Endothelial cell of umbilical vein (primary cell): ENCODE measurements at regions not wholly inside any gene's neighbourhood (a gene's known extent, or its start where the extent isn't known, plus 50 kb on each side); places are given as distances from the start of the nearest gene placed in this dataset.

Source experiments
- BruUV-seq: library from RNA; stranded (reverse); fragments of 400-500 nt; replicated peaks from 2 replicates; lab custom pipeline; 2021; lab: Mats Ljungman, UMichigan
- CTCF ChIA-PET: fragments of 300-600, 350-600 bp; sonication (Branson Sonifier 250); formaldehyde crosslinking; loops from one replicate; lab custom pipeline; 2021; ENCODE audit warnings: antibody characterized with exemption, inconsistent platforms; lab: Charles Lee
- POLR2A ChIA-PET: fragments of 300-600, 350-600 bp; sonication (Branson Sonifier 250); formaldehyde crosslinking; loops from one replicate; lab custom pipeline; 2021; ENCODE audit warnings: antibody characterized with exemption, inconsistent platforms; lab: Charles Lee
- DNase-seq: peaks from one replicate; pipeline ENCODE4 v3.0.0-alpha.2; 2011; ENCODE audit warnings: low read depth, low spot score
- FAIRE-seq: peaks from 2 replicates; lab custom pipeline; 2011; peaks lifted over from hg19 to GRCh38; lab: Jason Lieb, UNC
- H2AFZ ChIP-seq: 2 replicates; pipeline ENCODE4 v1.6.0; 2012; ENCODE audit warnings: low read depth, low read length, control low read depth, inconsistent platforms
- H3K27ac ChIP-seq: 2 replicates; pipeline ENCODE4 v1.5.1; 2011; ENCODE audit warnings: low read depth, mild to moderate bottlenecking, control low read depth, low read length, moderate library complexity; ENCODE audit not compliant: insufficient read depth
- H3K27me3 ChIP-seq, 2 experiments: 2 replicates each; pipeline versions ENCODE4 v1.6.0 to v1.6.1; 2011; ENCODE audit warnings: low read length in 2 of 2, mixed read lengths in 1 of 2; ENCODE audit not compliant: control insufficient read depth in 2 of 2, insufficient read depth in 2 of 2
- H3K36me3 ChIP-seq, 2 experiments: 2 replicates in 1 of 2; 3 replicates in 1 of 2; pipeline ENCODE4 v1.5.1; 2011; ENCODE audit warnings: low read length in 2 of 2, mild to moderate bottlenecking in 1 of 2, moderate library complexity in 1 of 2; ENCODE audit not compliant: control insufficient read depth in 2 of 2, insufficient read depth in 2 of 2; ENCODE audit errors: extremely low read depth in 1 of 2
- H3K4me1 ChIP-seq: 3 replicates; pipeline ENCODE4 v1.5.1; 2011; ENCODE audit warnings: mild to moderate bottlenecking, low read length; ENCODE audit not compliant: control insufficient read depth, insufficient read depth; ENCODE audit errors: extremely low read depth
- H3K4me2 ChIP-seq: 2 replicates; pipeline ENCODE4 v1.6.1; 2011; ENCODE audit warnings: low read length, control low read depth, mixed read lengths; ENCODE audit not compliant: insufficient read depth
- H3K4me3 ChIP-seq, 3 experiments: fragments of 200-600 bp in 1 of 3; sonication (generic), shearing (Covaris generic) in 1 of 3; replicated peaks in 1 of 3; 2 replicates each; pipeline ENCODE4 v1.5.1; 2011 to 2016; ENCODE audit warnings: control low read depth in 3 of 3, low read length in 3 of 3, mild to moderate bottlenecking in 2 of 3, inconsistent platforms in 1 of 3, low read depth in 1 of 3, moderate library complexity in 1 of 3; ENCODE audit not compliant: insufficient read depth in 1 of 3
- H3K79me2 ChIP-seq: 2 replicates; pipeline ENCODE4 v1.6.0; 2012; ENCODE audit warnings: low read length, inconsistent platforms; ENCODE audit not compliant: control insufficient read depth, insufficient read depth
- H3K9ac ChIP-seq: replicated peaks from 2 replicates; pipeline ENCODE3; 2011; ENCODE audit warnings: low read length, control low read depth; ENCODE audit not compliant: insufficient read depth; ENCODE audit errors: extremely low read depth
- H3K9me1 ChIP-seq: replicated peaks from 3 replicates; pipeline ENCODE4 v1.6.0; 2011; ENCODE audit warnings: mild to moderate bottlenecking, low read length; ENCODE audit not compliant: control insufficient read depth, insufficient read depth; ENCODE audit errors: extremely low read depth
- H3K9me3 ChIP-seq: replicated peaks from 2 replicates; pipeline ENCODE4 v1.5.1; 2012; ENCODE audit warnings: low read length, inconsistent platforms; ENCODE audit not compliant: control insufficient read depth, insufficient read depth
- H4K20me1 ChIP-seq: replicated peaks from 2 replicates; pipeline ENCODE3; 2011; ENCODE audit warnings: mild to moderate bottlenecking, low read length; ENCODE audit not compliant: control insufficient read depth, insufficient read depth; ENCODE audit errors: extremely low read depth
- CTCF ChIP-seq, 2 donors: IDR thresholded peaks; 1 replicate in 1 of 2; 2 replicates in 1 of 2; pipeline ENCODE4 v1.5.1; 2011; ENCODE audit warnings: low read length in 2 of 2, mild to moderate bottlenecking in 2 of 2, moderate library complexity in 2 of 2, control low read depth in 1 of 2, inconsistent platforms in 1 of 2, low read depth in 1 of 2; ENCODE audit not compliant: insufficient read depth in 1 of 2; ENCODE audit errors: extremely low read depth in 1 of 2
- EZH2 ChIP-seq: IDR thresholded peaks from 2 replicates; pipeline ENCODE4 v1.6.1; 2012; ENCODE audit warnings: borderline replicate concordance, low read depth, mild to moderate bottlenecking, moderate library complexity, low read length, inconsistent platforms; ENCODE audit not compliant: severe bottlenecking
- FOS ChIP-seq: IDR thresholded peaks from 2 replicates; pipeline ENCODE4 v1.6.1; 2011; ENCODE audit warnings: mild to moderate bottlenecking, low read length, moderate library complexity, borderline replicate concordance; ENCODE audit not compliant: insufficient read depth
- GATA2 ChIP-seq: IDR thresholded peaks from 2 replicates; pipeline ENCODE4 v1.7.0; 2011; ENCODE audit warnings: low read depth, mild to moderate bottlenecking, moderate library complexity, mixed read lengths, low read length; ENCODE audit not compliant: insufficient read length, insufficient read depth
- JUN ChIP-seq: IDR thresholded peaks from 2 replicates; pipeline ENCODE4 v1.6.1; 2011; ENCODE audit warnings: borderline replicate concordance, low read depth; ENCODE audit not compliant: insufficient read length, insufficient read depth
- MYC ChIP-seq: IDR thresholded peaks from one replicate; pipeline ENCODE4 v1.6.1; 2011; ENCODE audit warnings: mild to moderate bottlenecking, low read depth, low read length
- POLR2A ChIP-seq: IDR thresholded peaks from 2 replicates; pipeline ENCODE4 v1.6.1; 2012; ENCODE audit warnings: low read depth, mild to moderate bottlenecking, control low read depth, low read length
- POLR2AphosphoS5 ChIP-seq: IDR thresholded peaks from 2 replicates; pipeline ENCODE4 v1.6.1; 2012; ENCODE audit warnings: low read depth, mild to moderate bottlenecking, control low read depth, low read length, moderate library complexity; ENCODE audit not compliant: insufficient read depth
- dilution Hi-C: fragments of 300-500 bp; cut with MboI; formaldehyde crosslinking; loops from one replicate; pipeline ENCODE4 v1.15.0; 2019; ENCODE audit warnings: low sequenced_read_pairs; ENCODE audit not compliant: extremely low pct_ligation_motif_present
- intact Hi-C: fragments of 100-400 bp; cut with micrococcal nuclease; formaldehyde crosslinking; loops from one replicate; pipeline ENCODE4 v1.10.0; 2022
- TF ChIP-seq, protein P1 (sequence below): IDR thresholded peaks from 2 replicates; pipeline ENCODE4 v1.6.1; 2011; ENCODE audit not compliant: insufficient read depth, insufficient read length

- no peaks in the 10 kb centered on the region for H3K79me2 ChIP-seq
- FAIRE-seq (no peak), DNase-seq (no peak)
- POLR2A ChIA-PET, result no interaction called here
- no peaks in the 10 kb centered on the region for H3K9me1 ChIP-seq
- CTCF ChIA-PET, result interaction anchor here (2.4 to 2.9 kb wide), 2 partner anchors 10 to 48 kb away, joined by 7 to 21 read pairs; no protein-coding TSS in a partner anchor
- H3K27ac ChIP-seq, result no peak overlapping the region
- H3K27me3 ChIP-seq, result peaks cover 0 to 7% of the 10 kb centered on the region in 2 experiments
- BruUV-seq, result no TSS peak
- no peaks in the 10 kb centered on the region for H3K4me1 ChIP-seq
- H3K36me3 ChIP-seq, result no peaks in the 10 kb centered on the region
- no peaks in the 10 kb centered on the region for H3K9me3 ChIP-seq
- no peaks in the 10 kb centered on the region for H4K20me1 ChIP-seq
- no peak overlapping the region for H2AFZ ChIP-seq
- H3K4me3 ChIP-seq, result no peak overlapping the region
- no peak overlapping the region for H3K4me2 ChIP-seq
- TF ChIP-seq GATA2 (no peak), MYC (no peak), POLR2AphosphoS5 (no peak), CTCF (IDR thresholded peaks at IDR 0.05; ENCODE audit: extremely low read depth in 1 of 2, insufficient read depth in 1 of 2, low read depth in 1 of 2, low read length in 2 of 2) (no peak), POLR2A (no peak), JUN (no peak), FOS (no peak), EZH2 (no peak)
- TF ChIP-seq, protein P1, sequence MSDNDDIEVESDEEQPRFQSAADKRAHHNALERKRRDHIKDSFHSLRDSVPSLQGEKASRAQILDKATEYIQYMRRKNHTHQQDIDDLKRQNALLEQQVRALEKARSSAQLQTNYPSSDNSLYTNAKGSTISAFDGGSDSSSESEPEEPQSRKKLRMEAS, result no peak
- dilution Hi-C loops (no loop called here), intact Hi-C loops (no loop called here)
- no peak overlapping the region for H3K9ac ChIP-seq
Observed at GRCh38 chr4:185086053-185086452, 57.0 kb upstream of the SLC25A4 start.
